Osteoblast (primary cell): ENCODE measurements at regions not wholly inside any gene's neighbourhood (a gene's known extent, or its start where the extent isn't known, plus 50 kb on each side); places are given as distances from the start of the nearest gene placed in this dataset.

Experiments
- DNase-seq: peaks from one replicate; pipeline ENCODE4 v3.0.0; 2011; ENCODE audit warnings: low spot score, mixed read lengths; ENCODE audit not compliant: insufficient read length; ENCODE audit errors: missing footprints
- H2AFZ ChIP-seq: 2 replicates; pipeline ENCODE4 v1.6.0; 2011; ENCODE audit warnings: mild to moderate bottlenecking, low read length
- H3K27ac ChIP-seq: 2 replicates; pipeline ENCODE4 v1.5.1; 2011; ENCODE audit warnings: mild to moderate bottlenecking, low read depth, low read length, moderate library complexity
- H3K27me3 ChIP-seq: 2 replicates; pipeline ENCODE4 v1.6.0; 2012; ENCODE audit warnings: mild to moderate bottlenecking, control low read depth, inconsistent platforms, low read length, moderate library complexity; ENCODE audit not compliant: insufficient read depth
- H3K36me3 ChIP-seq: 2 replicates; pipeline ENCODE4 v1.5.1; 2011; ENCODE audit warnings: mild to moderate bottlenecking, low read length, control low read depth, moderate library complexity; ENCODE audit not compliant: insufficient read depth
- H3K4me1 ChIP-seq: 2 replicates; pipeline ENCODE4 v1.5.1; 2011; ENCODE audit warnings: mild to moderate bottlenecking, low read length, control low read depth, moderate library complexity; ENCODE audit not compliant: insufficient read depth
- H3K4me2 ChIP-seq: 2 replicates; pipeline ENCODE4 v1.6.0; 2011; ENCODE audit warnings: mild to moderate bottlenecking, low read length; ENCODE audit not compliant: insufficient read depth
- H3K4me3 ChIP-seq: fragments of 200-600 bp; sonication (generic); 3 replicates; pipeline ENCODE4 v1.5.1; 2012; ENCODE audit warnings: mild to moderate bottlenecking, low read length, inconsistent platforms; ENCODE audit not compliant: insufficient read depth
- H3K79me2 ChIP-seq: 2 replicates; pipeline ENCODE4 v1.6.0; 2012; ENCODE audit warnings: mild to moderate bottlenecking, low read length, control low read depth, inconsistent platforms; ENCODE audit not compliant: insufficient read depth
- H3K9me3 ChIP-seq: 2 replicates; pipeline ENCODE4 v1.5.1; 2011; ENCODE audit warnings: low read depth, low read length, control low read depth
- H4K20me1 ChIP-seq: 2 replicates; pipeline ENCODE4 v1.6.0; 2012; ENCODE audit warnings: mild to moderate bottlenecking, low read length, control low read depth; ENCODE audit not compliant: insufficient read depth
- CTCF ChIP-seq: IDR thresholded peaks from 2 replicates; pipeline ENCODE4 v1.5.1; 2011; ENCODE audit warnings: mild to moderate bottlenecking, low read depth, low read length, moderate library complexity; ENCODE audit errors: extremely low read depth

- no peak overlapping the region for H2AFZ ChIP-seq
- H3K4me2 ChIP-seq = no peak overlapping the region
- no peak for TF ChIP-seq CTCF
- H3K36me3 ChIP-seq = no peaks in the 10 kb centered on the region
- no peaks in the 10 kb centered on the region for H3K9me3 ChIP-seq
- H3K79me2 ChIP-seq = no peaks in the 10 kb centered on the region
- no peak for DNase-seq
- H3K4me3 ChIP-seq = no peak overlapping the region
- no peaks in the 10 kb centered on the region for H3K27me3 ChIP-seq
- no peak overlapping the region for H3K27ac ChIP-seq
- no peaks in the 10 kb centered on the region for H3K4me1 ChIP-seq
- no peaks in the 10 kb centered on the region for H4K20me1 ChIP-seq
Observed at GRCh38 chr10:37685741-37686683, 171.4 kb downstream of the ZNF248 start.

- no peaks in the 10 kb centered on the region for H3K36me3 ChIP-seq
- no peaks in the 10 kb centered on the region for H3K4me1 ChIP-seq
- no peaks in the 10 kb centered on the region for H3K79me2 ChIP-seq
- no peak for TF ChIP-seq CTCF
- no peaks in the 10 kb centered on the region for H4K20me1 ChIP-seq
- H3K27ac ChIP-seq = no peak overlapping the region
- no peak overlapping the region for H3K4me3 ChIP-seq
- H3K4me2 ChIP-seq = no peak overlapping the region
- no peaks in the 10 kb centered on the region for H3K9me3 ChIP-seq
- no peak for DNase-seq
- H3K27me3 ChIP-seq = no peaks in the 10 kb centered on the region
- H2AFZ ChIP-seq = no peak overlapping the region
Observed at GRCh38 chr10:37684765-37685164, 172.6 kb downstream of the ZNF248 start.

- Histone ChIP-seq H3K4me1 (no peaks in the 10 kb centered on the region), H2AFZ (no peak overlapping the region), H3K27me3 (no peaks in the 10 kb centered on the region), H4K20me1 (no peaks in the 10 kb centered on the region), H3K79me2 (no peaks in the 10 kb centered on the region), H3K9me3 (no peaks in the 10 kb centered on the region), H3K27ac (no peak overlapping the region), H3K4me3 (no peak overlapping the region), H3K36me3 (no peaks in the 10 kb centered on the region), H3K4me2 (no peak overlapping the region)
- TF ChIP-seq CTCF = no peak
- no peak for DNase-seq
Observed at GRCh38 chr10:37682617-37683016, 174.8 kb downstream of the ZNF248 start.

GRCh38 chr10:37681617-37681999, 175.8 kb downstream of the ZNF248 start:
- DNase-seq = peak; percentile 74
- Histone ChIP-seq H3K79me2 (no peaks in the 10 kb centered on the region), H4K20me1 (no peaks in the 10 kb centered on the region), H3K27me3 (no peaks in the 10 kb centered on the region), H3K4me2 (no peak overlapping the region), H3K4me3 (no peak overlapping the region), H3K9me3 (peaks cover 3% of the 10 kb centered on the region), H3K4me1 (no peaks in the 10 kb centered on the region), H2AFZ (no peak overlapping the region), H3K27ac (no peak overlapping the region), H3K36me3 (no peaks in the 10 kb centered on the region)
- TF ChIP-seq CTCF = no peak
